IMR-90 (cell line): ENCODE measurements at regions not wholly inside any gene's neighbourhood (a gene's known extent, or its start where the extent isn't known, plus 50 kb on each side); places are given as distances from the start of the nearest gene placed in this dataset.

ENCODE experiments used
- ATAC-seq: fragments of 200-7000 bp; cut with Tn5 transposase; 2 replicates; pipeline ENCODE4 v1.9.1; 2020; ENCODE audit warnings: low read depth, mild to moderate bottlenecking, moderate library complexity
- BruUV-seq: library from RNA; stranded (reverse); fragments of 400-500 nt; replicated peaks from 2 replicates; lab custom pipeline; 2021; lab: Mats Ljungman, UMichigan
- CTCF ChIA-PET: fragments of 300-600 bp; formaldehyde crosslinking; extraction: SDS; loops from one replicate; lab custom pipeline; 2021; ENCODE audit warnings: antibody characterized with exemption; lab: Yijun Ruan, JAX
- POLR2A ChIA-PET: fragments of 300-600 bp; sonication (Branson Sonifier 250); formaldehyde crosslinking; loops from one replicate; lab custom pipeline; 2022; ENCODE audit warnings: antibody characterized with exemption; ENCODE audit not compliant: unreplicated experiment; lab: Charles Lee
- DNase-seq: peaks from one replicate; pipeline ENCODE4 v3.0.0; 2013
- H2AFZ ChIP-seq: replicated peaks from 2 replicates; pipeline ENCODE3; 2013; ENCODE audit warnings: low read length, mild to moderate bottlenecking; ENCODE audit not compliant: poor library complexity
- H2AK5ac ChIP-seq: 2 replicates; pipeline ENCODE4 v1.6.1; 2013; ENCODE audit warnings: low read depth, low read length, inconsistent platforms
- H2AK9ac ChIP-seq: replicated peaks from 2 replicates; pipeline ENCODE3; 2013; ENCODE audit warnings: mild to moderate bottlenecking, low read depth, low read length, moderate library complexity; ENCODE audit not compliant: poor library complexity
- H2BK120ac ChIP-seq: 2 replicates; pipeline ENCODE4 v1.6.1; 2013; ENCODE audit warnings: low read depth, low read length, inconsistent platforms
- H2BK15ac ChIP-seq: 3 replicates; pipeline ENCODE4 v1.6.1; 2013; ENCODE audit warnings: low read depth, low read length, inconsistent platforms
- H2BK20ac ChIP-seq: 2 replicates; pipeline ENCODE4 v1.6.1; 2013; ENCODE audit warnings: low read depth, mild to moderate bottlenecking, inconsistent platforms, low read length, moderate library complexity
- H2BK5ac ChIP-seq: 2 replicates; pipeline ENCODE4 v1.6.1; 2013; ENCODE audit warnings: mild to moderate bottlenecking, low read depth, low read length, inconsistent platforms; ENCODE audit not compliant: poor library complexity, severe bottlenecking
- H3K14ac ChIP-seq: replicated peaks from 2 replicates; pipeline ENCODE4 v1.6.1; 2013; ENCODE audit warnings: low read depth, low read length, inconsistent platforms
- H3K18ac ChIP-seq: 2 replicates; pipeline ENCODE4 v1.6.1; 2013; ENCODE audit warnings: low read depth, low read length, control low read depth
- H3K23ac ChIP-seq: 2 replicates; pipeline ENCODE4 v1.6.1; 2013; ENCODE audit warnings: low read depth, low read length, inconsistent platforms
- H3K27ac ChIP-seq: 2 replicates; pipeline ENCODE4 v1.5.1; 2013; ENCODE audit warnings: mild to moderate bottlenecking, control low read depth, low read length; ENCODE audit not compliant: insufficient read depth
- H3K27me3 ChIP-seq: 2 replicates; pipeline ENCODE4 v1.6.1; 2013; ENCODE audit warnings: low read length; ENCODE audit not compliant: control insufficient read depth, insufficient read depth
- H3K36me3 ChIP-seq: 2 replicates; pipeline ENCODE4 v1.6.1; 2013; ENCODE audit warnings: low read length, mixed read lengths; ENCODE audit not compliant: control insufficient read depth, insufficient read depth
- H3K4ac ChIP-seq: 2 replicates; pipeline ENCODE4 v1.6.1; 2013; ENCODE audit warnings: low read depth, low read length, inconsistent platforms
- H3K4me1 ChIP-seq: 2 replicates; pipeline ENCODE4 v1.6.1; 2013; ENCODE audit warnings: low read length, mixed read lengths; ENCODE audit not compliant: control insufficient read depth, insufficient read depth
- H3K4me2 ChIP-seq: 2 replicates; pipeline ENCODE4 v1.6.1; 2013; ENCODE audit warnings: low read depth, mild to moderate bottlenecking, control low read depth, low read length, moderate library complexity
- H3K4me3 ChIP-seq: 2 replicates; pipeline ENCODE4 v1.5.1; 2013; ENCODE audit warnings: low read depth, mild to moderate bottlenecking, control low read depth, low read length, moderate library complexity; ENCODE audit not compliant: insufficient read depth
- H3K56ac ChIP-seq: 2 replicates; pipeline ENCODE4 v1.6.1; 2013; ENCODE audit warnings: low read length, inconsistent platforms; ENCODE audit not compliant: insufficient read depth; ENCODE audit errors: extremely low read depth
- H3K79me1 ChIP-seq, 2 experiments: 2 replicates each; pipeline ENCODE4 v1.6.1; 2013; ENCODE audit warnings: low read length in 2 of 2, inconsistent platforms in 1 of 2, low read depth in 1 of 2
- H3K9ac ChIP-seq: 2 replicates; pipeline ENCODE4 v1.6.1; 2013; ENCODE audit warnings: low read depth, low read length, control low read depth
- H3K9me1 ChIP-seq: 2 replicates; pipeline ENCODE4 v1.6.1; 2013; ENCODE audit warnings: low read length, inconsistent platforms; ENCODE audit not compliant: insufficient read depth
- H3K9me3 ChIP-seq: 2 replicates; pipeline ENCODE4 v1.6.1; 2013; ENCODE audit warnings: low read length; ENCODE audit not compliant: control insufficient read depth, insufficient read depth
- H4K20me1 ChIP-seq: 2 replicates; pipeline ENCODE4 v1.6.1; 2013; ENCODE audit warnings: low read length, inconsistent platforms; ENCODE audit not compliant: insufficient read depth
- H4K5ac ChIP-seq: 2 replicates; pipeline ENCODE4 v1.6.1; 2013; ENCODE audit warnings: mild to moderate bottlenecking, low read depth, low read length, control low read depth
- H4K8ac ChIP-seq, 2 experiments: 2 replicates each; pipeline ENCODE4 v1.6.1; 2013; ENCODE audit warnings: low read depth in 2 of 2, low read length in 2 of 2, control low read depth in 1 of 2, inconsistent platforms in 1 of 2
- H4K91ac ChIP-seq: 2 replicates; pipeline ENCODE4 v1.6.1; 2013; ENCODE audit warnings: low read depth, low read length, inconsistent platforms; ENCODE audit not compliant: insufficient read depth
- BHLHE40 ChIP-seq: fragments of 150-350 bp; IDR thresholded peaks from 2 replicates; pipeline ENCODE4 v1.6.1; 2016; ENCODE audit warnings: mild to moderate bottlenecking, low read depth, low read length
- CHD1 ChIP-seq: IDR thresholded peaks from 2 replicates; pipeline ENCODE4 v1.6.1; 2012; ENCODE audit warnings: low read depth, low read length, improper control_type of control experiment
- CTCF ChIP-seq: conservative IDR thresholded peaks from 2 replicates; pipeline ENCODE4 v1.5.1; 2012; ENCODE audit warnings: mild to moderate bottlenecking, low read depth, low read length, improper control_type of control experiment
- ELK1 ChIP-seq: fragments of 150-350 bp; IDR thresholded peaks from 2 replicates; pipeline ENCODE4 v1.6.1; 2016; ENCODE audit warnings: low read depth, mild to moderate bottlenecking, low read length, moderate library complexity, borderline replicate concordance
- FOS ChIP-seq: fragments of 150-350 bp; IDR thresholded peaks from 2 replicates; pipeline ENCODE4 v1.6.1; 2016; ENCODE audit warnings: low read depth, low read length
- MAFK ChIP-seq: IDR thresholded peaks from 2 replicates; pipeline ENCODE4 v1.6.1; 2012; ENCODE audit warnings: low read depth, low read length, improper control_type of control experiment
- MAZ ChIP-seq: IDR thresholded peaks from 2 replicates; pipeline ENCODE4 v1.6.1; 2012; ENCODE audit warnings: low read depth, mild to moderate bottlenecking, low read length, improper control_type of control experiment, moderate library complexity, borderline replicate concordance
- NFE2L2 ChIP-seq: fragments of 150-350 bp; IDR thresholded peaks from 2 replicates; pipeline ENCODE4 v1.6.1; 2016; ENCODE audit warnings: low read depth, mild to moderate bottlenecking, low read length
- RCOR1 ChIP-seq: IDR thresholded peaks from 2 replicates; pipeline ENCODE4 v1.6.1; 2012; ENCODE audit warnings: mild to moderate bottlenecking, low read length, improper control_type of control experiment; ENCODE audit not compliant: insufficient replicate concordance
- SMC3 ChIP-seq: fragments of 150-350 bp; IDR thresholded peaks from 2 replicates; pipeline ENCODE4 v1.6.1; 2016; ENCODE audit warnings: low read depth, mild to moderate bottlenecking, antibody characterized with exemption, low read length, moderate library complexity
- USF2 ChIP-seq: fragments of 150-350 bp; IDR thresholded peaks from 2 replicates; pipeline ENCODE4 v1.6.1; 2017; ENCODE audit warnings: mild to moderate bottlenecking, antibody characterized with exemption, low read length, low read depth
- WGBS, 2 experiments: methylation state at CpG; one replicate each; pipeline versions ENCODE4 v1.1.5 to v1.1.7; 2013; ENCODE audit warnings: missing lambda C conversion rate in 2 of 2; ENCODE audit not compliant: insufficient read length in 1 of 2; ENCODE audit errors: extremely low coverage in 2 of 2; 5-methylcytosine and 5-hydroxymethylcytosine counted together
- dilution Hi-C: fragments of 300-500 bp; cut with HindIII; formaldehyde crosslinking; loops from one replicate; pipeline ENCODE4 v1.14.3; 2018; ENCODE audit warnings: low sequenced_read_pairs; ENCODE audit not compliant: unreplicated experiment
- in situ Hi-C: fragments of 300-500 bp; cut with MboI; formaldehyde crosslinking; loops from 3 replicates; pipeline ENCODE4 v1.14.3; 2019; ENCODE audit warnings: low sequenced_read_pairs, inconsistent platforms, mixed read lengths
- intact Hi-C: fragments of 100-400 bp; cut with micrococcal nuclease; formaldehyde crosslinking; loops from 2 replicates; pipeline ENCODE4 v1.10.0; 2022

GRCh38 chr16:88195269-88195705, 187.5 kb upstream of the ZNF469 start:
- Histone ChIP-seq H2AK9ac (peak overlapping the region; percentile 83), H3K4ac (peak overlapping the region; percentile 88), H3K23ac (no peak overlapping the region), H4K8ac (peak overlapping the region; percentile 47 to 54; a peak in 2 of 4 replicates), H2AK5ac (peak overlapping the region; percentile 84), H3K4me2 (no peak overlapping the region), H2AFZ (peak overlapping the region; percentile 85), H4K91ac (peak overlapping the region; percentile 72; the same call in 1 of the 2 replicates), H4K5ac (peak overlapping the region; percentile 10), H3K27me3 (no peaks in the 10 kb centered on the region), H3K27ac (peak overlapping the region; percentile 14; the same call in 1 of the 2 replicates), H3K4me1 (peaks cover 11% of the 10 kb centered on the region), H2BK20ac (peak overlapping the region; percentile 40), H3K9me3 (no peaks in the 10 kb centered on the region), H3K14ac (peak overlapping the region; percentile 68), H3K79me1 (no peaks in the 10 kb centered on the region), H2BK15ac (peak overlapping the region; percentile 96), H4K20me1 (no peaks in the 10 kb centered on the region), H2BK120ac (peak overlapping the region; percentile 85), H3K36me3 (no peaks in the 10 kb centered on the region), H2BK5ac (peak overlapping the region; percentile 12), H3K56ac (no peak overlapping the region), H3K4me3 (no peak overlapping the region), H3K9ac (no peak overlapping the region), H3K9me1 (no peaks in the 10 kb centered on the region), H3K18ac (peak overlapping the region; percentile 24; the same call in 1 of the 2 replicates)
- ATAC-seq (no peak), DNase-seq (no peak)
- intact Hi-C loops (loop anchor here (10.0 kb wide), 1 partner anchor 190 kb away; the partner anchor contains the start of gene ZNF469), in situ Hi-C loops (loop anchor here (5.0 kb wide), 1 partner anchor 187 kb away; the partner anchor contains the start of gene ZNF469), dilution Hi-C loops (no loop called here)
- TF ChIP-seq ELK1 (no peak), NFE2L2 (no peak), MAFK (no peak), CHD1 (no peak), BHLHE40 (no peak), CTCF (no peak), SMC3 (no peak), USF2 (no peak), MAZ (no peak), RCOR1 (no peak), FOS (no peak)
- no TSS peak for BruUV-seq
- WGBS, 2 experiments: 79% methylated on average over 5 of the region's 10 CpGs; no CpG with 5 or more reads in 1 of the 2 experiments
- POLR2A ChIA-PET: no interaction called here
- CTCF ChIA-PET: no interaction called here
